GM12878 (cell line): ENCODE measurements at regions not wholly inside any gene's neighbourhood (a gene's known extent, or its start where the extent isn't known, plus 50 kb on each side); places are given as distances from the start of the nearest gene placed in this dataset.

Source experiments
- POLR2A ChIP-seq: IDR thresholded peaks from 2 replicates; pipeline ENCODE4 v1.6.1; 2011; ENCODE audit warnings: low read depth, mild to moderate bottlenecking, low read length
- POLR2AphosphoS5 ChIP-seq: IDR thresholded peaks from 2 replicates; pipeline ENCODE4 v1.6.1; 2011; ENCODE audit warnings: mild to moderate bottlenecking, low read length, inconsistent platforms
- TAF1 ChIP-seq: IDR thresholded peaks from 2 replicates; pipeline ENCODE4 v1.6.1; 2011; ENCODE audit warnings: mild to moderate bottlenecking, low read depth, low read length, borderline replicate concordance
- ZSCAN29 ChIP-seq: fragments of 450-650 bp; IDR thresholded peaks from 2 replicates; pipeline ENCODE4 v1.6.1; 2017; ENCODE audit warnings: mild to moderate bottlenecking, moderate library complexity
- TF ChIP-seq, protein P1 (sequence below): fragments of 150-350 bp; IDR thresholded peaks from 2 replicates; pipeline ENCODE4 v1.6.1; 2014; ENCODE audit warnings: mild to moderate bottlenecking, low read depth, low read length
- TF ChIP-seq, protein P2 (sequence below), 3 experiments: IDR thresholded peaks in 2 of 3; conservative IDR thresholded peaks in 1 of 3; 2 replicates each; pipeline ENCODE4 v1.5.1; 2011; ENCODE audit warnings: low read depth in 3 of 3, low read length in 3 of 3, mild to moderate bottlenecking in 3 of 3, control low read depth in 2 of 3, moderate library complexity in 2 of 3, inconsistent platforms in 1 of 3, mixed read lengths in 1 of 3; ENCODE audit not compliant: control insufficient read depth in 2 of 3, insufficient read depth in 1 of 3; ENCODE audit errors: extremely low read depth in 1 of 3

DNA sequence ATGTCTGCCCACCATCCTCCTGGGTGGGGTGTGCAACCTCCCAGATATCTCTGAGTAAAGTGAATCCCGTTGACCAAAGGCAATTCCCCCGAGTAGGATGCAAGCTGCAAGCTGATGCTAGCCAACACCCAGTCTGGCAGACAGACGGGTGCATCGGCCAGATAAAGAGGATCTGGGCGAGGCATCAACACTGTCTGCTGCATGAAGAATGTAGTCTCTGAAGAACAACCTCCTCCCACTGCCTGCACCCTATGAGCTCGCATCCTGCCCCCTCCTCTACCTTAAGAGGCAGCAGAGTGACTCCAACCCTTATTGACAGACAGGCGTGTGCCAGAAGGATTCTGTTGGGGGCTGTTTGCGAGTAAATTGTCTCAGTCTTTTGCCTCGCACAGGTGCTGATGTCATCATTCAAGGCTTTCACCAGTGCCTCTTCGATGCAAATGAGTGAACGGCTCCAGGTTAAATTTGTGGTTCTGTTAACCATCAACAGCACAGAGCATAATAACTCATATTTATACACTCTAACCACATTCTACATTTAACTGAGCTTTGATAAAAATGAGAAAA is 546.9 kb downstream of the BCOR start:
- TF ChIP-seq, protein P1, sequence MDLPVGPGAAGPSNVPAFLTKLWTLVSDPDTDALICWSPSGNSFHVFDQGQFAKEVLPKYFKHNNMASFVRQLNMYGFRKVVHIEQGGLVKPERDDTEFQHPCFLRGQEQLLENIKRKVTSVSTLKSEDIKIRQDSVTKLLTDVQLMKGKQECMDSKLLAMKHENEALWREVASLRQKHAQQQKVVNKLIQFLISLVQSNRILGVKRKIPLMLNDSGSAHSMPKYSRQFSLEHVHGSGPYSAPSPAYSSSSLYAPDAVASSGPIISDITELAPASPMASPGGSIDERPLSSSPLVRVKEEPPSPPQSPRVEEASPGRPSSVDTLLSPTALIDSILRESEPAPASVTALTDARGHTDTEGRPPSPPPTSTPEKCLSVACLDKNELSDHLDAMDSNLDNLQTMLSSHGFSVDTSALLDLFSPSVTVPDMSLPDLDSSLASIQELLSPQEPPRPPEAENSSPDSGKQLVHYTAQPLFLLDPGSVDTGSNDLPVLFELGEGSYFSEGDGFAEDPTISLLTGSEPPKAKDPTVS = no peak
- TF ChIP-seq, protein P2, sequence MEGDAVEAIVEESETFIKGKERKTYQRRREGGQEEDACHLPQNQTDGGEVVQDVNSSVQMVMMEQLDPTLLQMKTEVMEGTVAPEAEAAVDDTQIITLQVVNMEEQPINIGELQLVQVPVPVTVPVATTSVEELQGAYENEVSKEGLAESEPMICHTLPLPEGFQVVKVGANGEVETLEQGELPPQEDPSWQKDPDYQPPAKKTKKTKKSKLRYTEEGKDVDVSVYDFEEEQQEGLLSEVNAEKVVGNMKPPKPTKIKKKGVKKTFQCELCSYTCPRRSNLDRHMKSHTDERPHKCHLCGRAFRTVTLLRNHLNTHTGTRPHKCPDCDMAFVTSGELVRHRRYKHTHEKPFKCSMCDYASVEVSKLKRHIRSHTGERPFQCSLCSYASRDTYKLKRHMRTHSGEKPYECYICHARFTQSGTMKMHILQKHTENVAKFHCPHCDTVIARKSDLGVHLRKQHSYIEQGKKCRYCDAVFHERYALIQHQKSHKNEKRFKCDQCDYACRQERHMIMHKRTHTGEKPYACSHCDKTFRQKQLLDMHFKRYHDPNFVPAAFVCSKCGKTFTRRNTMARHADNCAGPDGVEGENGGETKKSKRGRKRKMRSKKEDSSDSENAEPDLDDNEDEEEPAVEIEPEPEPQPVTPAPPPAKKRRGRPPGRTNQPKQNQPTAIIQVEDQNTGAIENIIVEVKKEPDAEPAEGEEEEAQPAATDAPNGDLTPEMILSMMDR (IDR thresholded peaks at IDR 0.05 in 2 of 3, conservative IDR thresholded peaks at IDR 0.05 in 1 of 3; ENCODE audit: control insufficient read depth in 2 of 3, extremely low read depth in 1 of 3, insufficient read depth in 1 of 3, low read depth in 3 of 3, low read length in 3 of 3) = no peak
- TF ChIP-seq TAF1 = no peak
- no peak for TF ChIP-seq ZSCAN29
- no peak for TF ChIP-seq POLR2AphosphoS5
- no peak for TF ChIP-seq POLR2A
